ENCODE measurements at regions not wholly inside any gene's neighbourhood (a gene's known extent, or its start where the extent isn't known, plus 50 kb on each side); places are given as distances from the start of the nearest gene placed in this dataset.
"Not testable (repeated sequence)": the region's sequence is repeated elsewhere in the genome, so short reads cannot be mapped to it uniquely, and the experiment has no call there.

- no peak overlapping the region for H3K27ac ChIP-seq
Measured at GRCh38 chr6:144372116-144372515, 87.0 kb downstream of the UTRN start.

GRCh38 chr6:144372611-144373594 lies 87.8 kb downstream of the UTRN start:
- TF ChIP-seq CTCF (IDR thresholded peaks at IDR 0.05) = no peak
- TF ChIP-seq ZFX (IDR thresholded peaks at IDR 0.05; ENCODE audit: borderline replicate concordance) = no peak
- H3K27ac ChIP-seq = no peak overlapping the region

More at GRCh38 chr6:144372116-144372515, 87.0 kb downstream of the UTRN start:
- no peak for TF ChIP-seq CTCF (IDR thresholded peaks at IDR 0.05)
- TF ChIP-seq ZFX (IDR thresholded peaks at IDR 0.05; ENCODE audit: borderline replicate concordance) = no peak

- H3K27ac ChIP-seq = not testable (repeated sequence)
Measured at GRCh38 chr6:144374525-144374924, 89.4 kb downstream of the UTRN start.

GRCh38 chr6:144377586-144378210 lies 92.6 kb downstream of the UTRN start:
- no peak overlapping the region for H3K27ac ChIP-seq
- TF ChIP-seq ZFX (IDR thresholded peaks at IDR 0.05; ENCODE audit: borderline replicate concordance) (no peak), CTCF (IDR thresholded peaks at IDR 0.05) (no peak)

- TF ChIP-seq ZFX (IDR thresholded peaks at IDR 0.05; ENCODE audit: borderline replicate concordance) = no peak
- no peak for TF ChIP-seq CTCF (IDR thresholded peaks at IDR 0.05)
- no peak overlapping the region for H3K27ac ChIP-seq
Measured at GRCh38 chr6:144378437-144378836, 93.3 kb downstream of the UTRN start.

GRCh38 chr6:144379356-144379755 lies 94.2 kb downstream of the UTRN start:
- no peak overlapping the region for H3K27ac ChIP-seq
- TF ChIP-seq ZFX (IDR thresholded peaks at IDR 0.05; ENCODE audit: borderline replicate concordance) (no peak), CTCF (IDR thresholded peaks at IDR 0.05) (no peak)

- not testable (repeated sequence) for H3K27ac ChIP-seq
Measured at GRCh38 chr6:144381499-144381898, 96.4 kb downstream of the UTRN start.

GRCh38 chr6:144383336-144383735 lies 98.2 kb downstream of the UTRN start:
- H3K27ac ChIP-seq = no peak overlapping the region
- no peak for TF ChIP-seq ZFX (IDR thresholded peaks at IDR 0.05; ENCODE audit: borderline replicate concordance)
- TF ChIP-seq CTCF (IDR thresholded peaks at IDR 0.05) = no peak

All from 22Rv1 (cell line).